Stomach (tissue), 8 donors: ENCODE measurements at regions not wholly inside any gene's neighbourhood (a gene's known extent, or its start where the extent isn't known, plus 50 kb on each side); places are given as distances from the start of the nearest gene placed in this dataset.

Experiments
- DNase-seq, 2 donors: peaks; one replicate each; pipeline versions ENCODE4 v3.0.0 to v3.0.0-alpha.2; 2013 to 2019
- H3K27ac ChIP-seq, 5 donors: fragments of 200-600 bp in 4 of 5; sonication (generic) in 4 of 5; one replicate each; pipeline ENCODE4 v1.5.1; 2013 to 2019; ENCODE audit warnings: mild to moderate bottlenecking in 1 of 5, moderate library complexity in 1 of 5
- H3K27me3 ChIP-seq, 3 donors: fragments of 200-600 bp; sonication (generic); one replicate each; pipeline ENCODE4 v1.5.1; 2017 to 2019; ENCODE audit warnings: mixed run types in 1 of 3
- H3K36me3 ChIP-seq, 4 donors: fragments of 200-600 bp; sonication (generic); 1 replicate in 3 of 4; 2 replicates in 1 of 4; pipeline ENCODE4 v1.5.1; 2016 to 2019
- H3K4me1 ChIP-seq, 4 donors: fragments of 200-600 bp; sonication (generic); one replicate each; pipeline ENCODE4 v1.5.1; 2016 to 2019
- H3K4me3 ChIP-seq, 4 donors: fragments of 200-600 bp; sonication (generic) in 3 of 4; one replicate each; pipeline ENCODE4 v1.5.1; 2016 to 2019; ENCODE audit warnings: mild to moderate bottlenecking in 1 of 4
- H3K9me3 ChIP-seq, 4 donors: fragments of 200-600 bp; sonication (generic); one replicate each; pipeline ENCODE4 v1.5.1; 2016 to 2019
- EP300 ChIP-seq: sonication (generic); formaldehyde crosslinking; IDR thresholded peaks from one replicate; pipeline ENCODE4 v1.6.1; 2017; ENCODE audit warnings: antibody characterized with exemption
- POLR2A ChIP-seq, 4 donors: fragments of 450-650 bp; IDR thresholded peaks; one replicate each; pipeline ENCODE4 v1.6.1; 2016; ENCODE audit warnings: antibody characterized with exemption in 4 of 4, control low read depth in 2 of 4, mild to moderate bottlenecking in 1 of 4, moderate library complexity in 1 of 4
- POLR2AphosphoS5 ChIP-seq, 3 donors: sonication (generic); formaldehyde crosslinking; IDR thresholded peaks; one replicate each; pipeline ENCODE4 v1.6.1; 2016; ENCODE audit warnings: antibody characterized with exemption in 3 of 3
- WGBS, 5 donors: extraction: QIAGEN DNeasy Blood & Tissue Kit in 3 of 5; methylation state at CpG; one replicate each; pipeline versions ENCODE4 v1.1.5 to v1.1.7; 2013 to 2018; 5-methylcytosine and 5-hydroxymethylcytosine counted together
- intact Hi-C: fragments of 100-400 bp; cut with DNase I; formaldehyde crosslinking; loops from one replicate; pipeline ENCODE4 v1.15.1; 2023; ENCODE audit warnings: low total_unique reads
- TF ChIP-seq, protein P1 (sequence below), 7 experiments: fragments of 450-650 bp in 4 of 7; fragments of 200-600 bp in 3 of 7; sonication (generic) in 3 of 7; IDR thresholded peaks; one replicate each; pipeline ENCODE4 v1.5.1; 2016 to 2019; ENCODE audit warnings: antibody characterized with exemption in 7 of 7, control low read depth in 2 of 7, mild to moderate bottlenecking in 1 of 7
- donor health status: healthy with polysubstance abuse.
- donor health status: Bipolar disorder and iron deficiency.
- donor health status: healthy.

DNA sequence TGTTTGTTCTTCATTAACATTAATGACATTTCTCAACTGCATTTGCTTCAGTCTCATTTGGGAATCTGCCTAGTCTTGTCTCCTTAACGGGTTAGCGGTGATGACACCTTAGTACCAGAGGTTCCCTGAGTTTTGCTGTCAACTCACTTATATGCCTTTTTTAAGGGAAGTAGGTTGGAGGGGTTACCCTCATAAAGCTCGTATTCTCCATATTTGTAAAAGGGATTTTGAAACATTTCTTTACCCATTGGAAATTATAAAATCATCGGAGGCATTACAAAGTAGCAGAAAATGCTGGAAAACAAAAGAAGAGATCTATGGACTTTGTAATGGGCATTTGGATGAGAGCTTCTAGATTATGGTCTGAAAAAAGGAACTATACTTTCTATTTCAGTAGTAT, 88.7 kb upstream of the PRDM1 start:
- H3K4me1 ChIP-seq, result peaks cover 5 to 30% (median 22%) of the 10 kb centered on the region in 4 donors
- WGBS, 5 donors, result 75 to 83% (median 81%) methylated on average over 4 of the region's 4 CpGs
- peaks cover 4 to 88% (median 32%) of the 10 kb centered on the region in 3 donors for H3K27me3 ChIP-seq
- no peak overlapping the region for H3K4me3 ChIP-seq
- H3K36me3 ChIP-seq, result no peaks in the 10 kb centered on the region
- no peak for DNase-seq
- H3K9me3 ChIP-seq, result no peaks in the 10 kb centered on the region
- TF ChIP-seq, protein P1, sequence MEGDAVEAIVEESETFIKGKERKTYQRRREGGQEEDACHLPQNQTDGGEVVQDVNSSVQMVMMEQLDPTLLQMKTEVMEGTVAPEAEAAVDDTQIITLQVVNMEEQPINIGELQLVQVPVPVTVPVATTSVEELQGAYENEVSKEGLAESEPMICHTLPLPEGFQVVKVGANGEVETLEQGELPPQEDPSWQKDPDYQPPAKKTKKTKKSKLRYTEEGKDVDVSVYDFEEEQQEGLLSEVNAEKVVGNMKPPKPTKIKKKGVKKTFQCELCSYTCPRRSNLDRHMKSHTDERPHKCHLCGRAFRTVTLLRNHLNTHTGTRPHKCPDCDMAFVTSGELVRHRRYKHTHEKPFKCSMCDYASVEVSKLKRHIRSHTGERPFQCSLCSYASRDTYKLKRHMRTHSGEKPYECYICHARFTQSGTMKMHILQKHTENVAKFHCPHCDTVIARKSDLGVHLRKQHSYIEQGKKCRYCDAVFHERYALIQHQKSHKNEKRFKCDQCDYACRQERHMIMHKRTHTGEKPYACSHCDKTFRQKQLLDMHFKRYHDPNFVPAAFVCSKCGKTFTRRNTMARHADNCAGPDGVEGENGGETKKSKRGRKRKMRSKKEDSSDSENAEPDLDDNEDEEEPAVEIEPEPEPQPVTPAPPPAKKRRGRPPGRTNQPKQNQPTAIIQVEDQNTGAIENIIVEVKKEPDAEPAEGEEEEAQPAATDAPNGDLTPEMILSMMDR (IDR thresholded peaks at IDR 0.05), result no peak
- TF ChIP-seq POLR2AphosphoS5 (IDR thresholded peaks at IDR 0.05) (no peak), POLR2A (IDR thresholded peaks at IDR 0.05) (no peak), EP300 (no peak)
- intact Hi-C loops, result no loop called here
- peak overlapping the region in 1 of 5 donors; percentile 91 for H3K27ac ChIP-seq

DNA sequence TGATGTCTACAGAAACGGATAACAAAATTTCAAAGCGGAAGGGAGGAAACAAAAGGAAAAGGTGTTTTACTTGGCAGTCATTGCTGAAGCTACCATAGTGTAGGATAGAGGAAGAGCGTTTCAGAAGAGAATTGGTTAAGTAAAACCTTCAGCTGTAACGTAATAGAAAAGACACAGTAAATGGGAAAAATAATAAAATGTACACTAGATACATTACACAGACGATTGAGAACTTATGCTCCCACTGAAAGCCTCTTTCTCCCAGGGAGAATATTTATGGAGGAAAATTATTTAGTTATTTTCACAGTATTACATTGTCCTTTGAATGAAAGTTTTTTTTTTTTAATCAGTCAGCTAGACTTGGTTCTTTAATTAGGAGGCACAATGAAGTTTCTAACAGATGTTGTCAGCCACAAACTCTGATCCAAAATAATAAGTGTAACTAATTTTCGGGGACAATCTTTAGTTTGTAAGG, 90.7 kb upstream of the PRDM1 start:
- TF ChIP-seq POLR2A (IDR thresholded peaks at IDR 0.05) (no peak), POLR2AphosphoS5 (IDR thresholded peaks at IDR 0.05) (no peak), EP300 (no peak)
- TF ChIP-seq, protein P1 (IDR thresholded peaks at IDR 0.05), result no peak
- H3K36me3 ChIP-seq, result no peaks in the 10 kb centered on the region
- peaks cover 4 to 98% (median 32%) of the 10 kb centered on the region in 3 donors for H3K27me3 ChIP-seq
- WGBS, 5 donors, result 25 to 33% (median 29%) methylated on average over 6 of the region's 6 CpGs
- H3K9me3 ChIP-seq, result no peaks in the 10 kb centered on the region
- intact Hi-C loops, result no loop called here
- peak overlapping the region; percentile 38 to 58 (median 57) for H3K4me3 ChIP-seq
- H3K4me1 ChIP-seq, result peaks cover 5 to 42% (median 30%) of the 10 kb centered on the region in 4 donors
- peak overlapping the region in 4 of 5 donors; percentile 79 to 91 (median 80) for H3K27ac ChIP-seq
- no peak for DNase-seq

DNA sequence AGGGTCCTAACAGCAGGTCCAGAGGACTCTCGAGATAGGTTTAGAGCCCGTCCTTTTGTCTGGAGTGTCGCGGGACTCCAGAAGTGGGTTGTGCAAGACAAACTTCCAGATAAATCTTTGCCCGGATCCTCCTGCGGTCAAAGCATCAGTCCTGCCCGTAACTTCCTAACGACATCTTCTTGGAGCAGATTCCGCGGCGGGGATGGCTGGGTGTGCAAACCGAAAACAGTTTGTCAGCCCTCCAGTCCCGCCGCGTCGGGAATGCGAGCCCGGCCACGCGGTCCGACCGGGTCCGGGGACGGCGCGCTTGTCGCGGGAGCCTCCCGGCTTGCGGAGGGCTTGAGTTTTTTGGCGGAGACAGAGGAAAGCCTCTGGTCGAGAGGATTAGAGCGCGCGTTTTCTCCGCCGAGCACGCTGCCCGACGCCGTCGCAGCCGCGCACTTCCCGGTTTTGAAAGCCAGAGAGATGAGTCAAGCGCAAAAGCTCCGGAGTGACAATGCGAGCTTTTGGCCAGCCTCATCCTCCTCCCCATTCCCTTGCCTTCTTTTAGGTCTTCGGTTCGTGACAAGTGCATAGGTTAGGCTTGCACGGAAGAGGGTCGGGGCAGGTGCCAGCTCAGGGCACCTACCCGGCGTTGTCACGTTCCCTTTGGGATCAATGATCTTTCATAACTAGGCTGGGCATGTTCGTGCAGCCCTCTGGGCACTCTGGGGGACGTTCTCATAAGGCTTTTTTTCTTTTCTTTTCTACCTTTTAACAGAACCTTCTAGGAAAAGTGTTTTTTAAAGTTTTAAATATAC, 91.3 kb upstream of the PRDM1 start:
- no peaks in the 10 kb centered on the region for H3K9me3 ChIP-seq
- 0 to 5% (median 2%) methylated on average over 50 to 57 of the region's 57 CpGs for WGBS, 5 donors
- no peaks in the 10 kb centered on the region for H3K36me3 ChIP-seq
- peak; percentile 57 to 79 for DNase-seq
- TF ChIP-seq, protein P1 (IDR thresholded peaks at IDR 0.05), result no peak
- no peak for TF ChIP-seq EP300
- no peak for TF ChIP-seq POLR2A (IDR thresholded peaks at IDR 0.05)
- peak in 2 of 3 donors; percentile 62 to 74 for TF ChIP-seq POLR2AphosphoS5 (IDR thresholded peaks at IDR 0.05)
- H3K27ac ChIP-seq, result peak overlapping the region; percentile 79 to 91 (median 80)
- peaks cover 4 to 98% (median 32%) of the 10 kb centered on the region in 3 donors for H3K27me3 ChIP-seq
- peak overlapping the region; percentile 38 to 58 (median 57) for H3K4me3 ChIP-seq
- intact Hi-C loops, result no loop called here
- H3K4me1 ChIP-seq, result peaks cover 5 to 42% (median 30%) of the 10 kb centered on the region in 4 donors

DNA sequence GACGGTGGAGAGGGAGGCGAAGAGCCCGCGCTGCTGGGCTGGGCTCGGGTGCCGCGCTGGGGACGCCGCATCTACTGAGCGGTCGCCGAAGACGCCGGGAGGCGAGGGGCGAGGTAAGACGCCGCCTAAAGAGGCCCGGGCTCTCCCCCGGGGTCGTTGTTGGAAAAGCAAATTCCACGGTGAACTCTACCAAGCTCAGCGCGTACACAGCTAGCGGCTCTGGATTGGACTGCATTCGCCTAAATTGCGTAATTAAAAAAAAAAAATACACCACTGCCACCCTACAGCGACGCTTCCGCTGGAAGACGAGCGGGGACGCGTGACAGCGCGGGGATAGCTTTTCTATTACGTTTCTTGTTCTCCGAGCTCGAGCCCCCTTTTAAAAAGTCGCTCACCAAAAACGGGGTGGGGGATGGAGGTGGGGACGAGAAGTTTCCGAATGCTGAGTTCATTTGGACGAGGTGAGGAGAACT, 92.0 kb upstream of the PRDM1 start:
- intact Hi-C loops, result no loop called here
- Histone ChIP-seq H3K27ac (peak overlapping the region; percentile 79 to 91 (median 80)), H3K27me3 (peaks cover 4 to 98% (median 32%) of the 10 kb centered on the region in 3 donors), H3K36me3 (no peaks in the 10 kb centered on the region), H3K9me3 (no peaks in the 10 kb centered on the region), H3K4me1 (peaks cover 5 to 42% (median 30%) of the 10 kb centered on the region in 4 donors), H3K4me3 (peak overlapping the region; percentile 38 to 58 (median 57))
- 2 to 8% (median 8%) methylated on average over 32 to 44 of the region's 44 CpGs for WGBS, 5 donors
- TF ChIP-seq POLR2A (IDR thresholded peaks at IDR 0.05) (no peak), POLR2AphosphoS5 (IDR thresholded peaks at IDR 0.05) (peak in 2 of 3 donors; percentile 11 to 60)
- peak in 1 of 2 donors; percentile 58 for DNase-seq
